WERI-Rb-1 (cell line): ENCODE measurements at regions not wholly inside any gene's neighbourhood (a gene's known extent, or its start where the extent isn't known, plus 50 kb on each side); places are given as distances from the start of the nearest gene placed in this dataset.
"Not testable (repeated sequence)": the region's sequence is repeated elsewhere in the genome, so short reads cannot be mapped to it uniquely, and the experiment has no call there.

Experiments used
- DNase-seq: peaks from one replicate; pipeline ENCODE4 v3.0.0-alpha.2; 2020
- H3K27ac ChIP-seq: fragments of 250-450 bp; sonication (Bioruptor Pico); 2 replicates; pipeline ENCODE4 v1.5.1; 2020; ENCODE audit warnings: mild to moderate bottlenecking, moderate library complexity
- H3K27me3 ChIP-seq: fragments of 250-450 bp; sonication (Bioruptor Pico); 2 replicates; pipeline ENCODE4 v1.5.1; 2021; ENCODE audit warnings: mild to moderate bottlenecking, low read depth, moderate library complexity; ENCODE audit not compliant: insufficient read depth, severe bottlenecking
- H3K36me3 ChIP-seq: fragments of 250-450 bp; sonication (Bioruptor Pico); 2 replicates; pipeline ENCODE4 v1.5.1; 2020; ENCODE audit warnings: mild to moderate bottlenecking, moderate library complexity
- H3K4me3 ChIP-seq: 2 replicates; pipeline ENCODE4 v1.5.1; 2011; ENCODE audit warnings: low read depth, mild to moderate bottlenecking, control low read depth, low read length
- H3K9me3 ChIP-seq: fragments of 250-450 bp; sonication (Bioruptor Pico); 2 replicates; pipeline ENCODE4 v1.5.1; 2021; ENCODE audit warnings: mild to moderate bottlenecking, moderate library complexity; ENCODE audit not compliant: severe bottlenecking
- CTCF ChIP-seq: IDR thresholded peaks from 2 replicates; pipeline ENCODE4 v1.5.1; 2011; ENCODE audit warnings: low read depth, mild to moderate bottlenecking, control low read depth, inconsistent platforms, low read length

DNA sequence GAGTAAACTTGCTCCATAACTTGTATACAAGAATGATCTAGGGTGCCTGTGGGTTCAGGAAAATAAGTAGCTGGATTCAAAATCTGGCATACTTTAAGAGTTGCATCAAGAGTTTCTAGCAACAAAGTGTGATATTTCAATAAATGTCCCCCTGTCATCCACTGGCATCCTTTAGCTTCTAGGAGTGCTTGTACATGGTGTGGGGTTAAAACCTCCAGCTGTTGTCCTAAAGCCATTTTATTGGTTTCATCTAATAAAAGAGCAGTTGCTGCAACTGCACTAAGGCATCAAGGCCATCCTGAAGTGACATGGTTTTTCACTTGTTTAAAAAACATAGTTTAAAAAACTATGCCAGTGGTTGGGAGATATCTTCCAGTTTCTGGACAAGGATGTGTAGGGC, 148.4 kb downstream of the INHBA start:
- no peak overlapping the region for H3K27ac ChIP-seq
- peaks cover 8% of the 10 kb centered on the region for H3K27me3 ChIP-seq
- H3K36me3 ChIP-seq = no peaks in the 10 kb centered on the region
- H3K9me3 ChIP-seq = no peaks in the 10 kb centered on the region
- H3K4me3 ChIP-seq = no peak overlapping the region
- TF ChIP-seq CTCF = no peak
- DNase-seq = no peak

DNA sequence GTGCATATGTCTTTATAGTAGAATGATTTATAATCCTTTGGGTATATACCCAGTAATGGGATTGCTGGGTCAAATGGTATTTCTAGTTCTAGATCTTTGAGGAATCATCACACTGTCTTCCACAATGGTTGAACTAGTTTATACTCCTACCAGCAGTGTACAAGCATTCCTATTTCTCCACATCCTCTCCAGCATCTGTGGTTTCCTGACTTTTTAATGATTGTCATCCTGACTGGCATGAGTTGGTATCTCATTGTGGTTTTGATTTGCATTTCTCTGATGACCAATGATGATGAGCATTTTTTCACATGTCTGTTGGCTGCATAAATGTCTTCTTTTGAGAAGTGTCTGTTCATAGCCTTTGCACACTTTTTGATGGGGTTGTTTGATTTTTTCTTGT, 152.8 kb downstream of the INHBA start:
- H3K27me3 ChIP-seq, H3K27ac ChIP-seq, H3K36me3 ChIP-seq, H3K4me3 ChIP-seq, DNase-seq, H3K9me3 ChIP-seq: not testable (repeated sequence)

GRCh38 chr7:41544241-41544640, 158.6 kb downstream of the INHBA start:
- TF ChIP-seq CTCF = no peak
- no peaks in the 10 kb centered on the region for H3K36me3 ChIP-seq
- no peaks in the 10 kb centered on the region for H3K9me3 ChIP-seq
- no peak for DNase-seq
- H3K4me3 ChIP-seq = no peak overlapping the region
- H3K27ac ChIP-seq = no peak overlapping the region
- H3K27me3 ChIP-seq = peaks cover 23% of the 10 kb centered on the region

- TF ChIP-seq CTCF = no peak
- no peak overlapping the region for H3K4me3 ChIP-seq
- no peaks in the 10 kb centered on the region for H3K9me3 ChIP-seq
- peaks cover 23% of the 10 kb centered on the region for H3K27me3 ChIP-seq
- no peak for DNase-seq
- no peak overlapping the region for H3K27ac ChIP-seq
- H3K36me3 ChIP-seq = no peaks in the 10 kb centered on the region
These were observed 162.3 kb downstream of the INHBA start for GRCh38 chr7:41540601-41541000.

- no peak overlapping the region for H3K27ac ChIP-seq
- H3K9me3 ChIP-seq = no peaks in the 10 kb centered on the region
- no peaks in the 10 kb centered on the region for H3K36me3 ChIP-seq
- no peak for TF ChIP-seq CTCF
- H3K4me3 ChIP-seq = no peak overlapping the region
- DNase-seq = no peak
- H3K27me3 ChIP-seq = peaks cover 23% of the 10 kb centered on the region
These were observed 163.8 kb downstream of the INHBA start for GRCh38 chr7:41538810-41539724.

- DNase-seq = no peak
- no peak overlapping the region for H3K4me3 ChIP-seq
These were observed 165.8 kb downstream of the INHBA start for GRCh38 chr7:41536873-41537665.

More at GRCh38 chr7:41536873-41537665, 165.8 kb downstream of the INHBA start:
- Histone ChIP-seq H3K27ac (no peak overlapping the region), H3K9me3 (no peaks in the 10 kb centered on the region), H3K27me3 (peaks cover 12% of the 10 kb centered on the region), H3K36me3 (no peaks in the 10 kb centered on the region)
- TF ChIP-seq CTCF = no peak
